Activated naive CD4-positive, alpha-beta T cell treated with anti-CD3 and anti-CD28 coated beads, Interleukin-2, amount 10 ng/mL, durations not matched to agents 7 days and 5 days (primary cell): ENCODE measurements at regions not wholly inside any gene's neighbourhood (a gene's known extent, or its start where the extent isn't known, plus 50 kb on each side); places are given as distances from the start of the nearest gene placed in this dataset.
"Not testable (repeated sequence)": the region's sequence is repeated elsewhere in the genome, so short reads cannot be mapped to it uniquely, and the experiment has no call there.

Experiments
- CTCF ChIA-PET: fragments of 350-600 bp; sonication (Branson Sonifier 250); formaldehyde crosslinking; loops from one replicate; lab custom pipeline; 2021; ENCODE audit warnings: antibody characterized with exemption; lab: Charles Lee
- DNase-seq: peaks from one replicate; pipeline ENCODE4 v3.0.0-alpha.2; 2020
- H3K27ac Mint-ChIP-seq: one replicate; pipeline ENCODE4 v1.8.0; 2021; ENCODE audit warnings: mild to moderate bottlenecking, moderate library complexity, mixed read lengths
- H3K27me3 Mint-ChIP-seq: one replicate; pipeline ENCODE4 v1.8.0; 2021; ENCODE audit warnings: mild to moderate bottlenecking, mixed read lengths
- H3K36me3 Mint-ChIP-seq: one replicate; pipeline ENCODE4 v1.8.0; 2021; ENCODE audit warnings: mixed read lengths
- H3K4me1 Mint-ChIP-seq: one replicate; pipeline ENCODE4 v1.8.0; 2021; ENCODE audit warnings: mixed read lengths
- H3K4me3 Mint-ChIP-seq: one replicate; pipeline ENCODE4 v1.8.0; 2021; ENCODE audit warnings: mild to moderate bottlenecking, moderate library complexity, mixed read lengths
- H3K9me3 Mint-ChIP-seq: one replicate; pipeline ENCODE4 v1.8.0; 2021; ENCODE audit warnings: mixed read lengths

DNA sequence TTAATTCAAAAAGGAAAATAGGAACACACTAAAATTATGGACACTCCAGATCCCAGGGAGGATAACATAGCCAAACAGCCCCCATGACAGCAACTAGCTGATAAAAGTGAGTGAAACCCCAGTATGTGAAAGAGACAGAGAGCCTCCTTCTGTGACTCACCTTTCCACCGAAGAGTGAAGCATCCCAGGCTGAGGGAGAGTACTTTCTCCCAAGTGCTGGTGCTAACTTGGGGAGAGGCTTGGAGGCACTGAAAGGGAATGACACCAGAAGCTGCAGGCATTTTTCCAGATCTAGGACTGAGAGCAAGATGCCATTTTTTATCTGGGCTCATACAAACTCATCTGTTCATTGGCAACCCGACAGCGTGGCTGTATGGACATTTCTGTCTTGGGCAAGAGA lies 339.8 kb downstream of the HTR1B start:
- Mint-ChIP-seq H3K36me3 (no peaks in the 10 kb centered on the region), H3K27ac (no peak overlapping the region), H3K27me3 (no peaks in the 10 kb centered on the region), H3K4me1 (no peaks in the 10 kb centered on the region), H3K9me3 (peaks cover 20% of the 10 kb centered on the region), H3K4me3 (no peak overlapping the region)
- DNase-seq: no peak
- CTCF ChIA-PET: no interaction called here

- Mint-ChIP-seq H3K4me3 (no peak overlapping the region), H3K36me3 (no peaks in the 10 kb centered on the region), H3K27ac (no peak overlapping the region), H3K9me3 (peaks cover 7% of the 10 kb centered on the region), H3K27me3 (no peaks in the 10 kb centered on the region), H3K4me1 (no peaks in the 10 kb centered on the region)
- CTCF ChIA-PET: no interaction called here
- DNase-seq: no peak
These were observed 356.3 kb downstream of the HTR1B start for GRCh38 chr6:77106992-77107391.

DNA sequence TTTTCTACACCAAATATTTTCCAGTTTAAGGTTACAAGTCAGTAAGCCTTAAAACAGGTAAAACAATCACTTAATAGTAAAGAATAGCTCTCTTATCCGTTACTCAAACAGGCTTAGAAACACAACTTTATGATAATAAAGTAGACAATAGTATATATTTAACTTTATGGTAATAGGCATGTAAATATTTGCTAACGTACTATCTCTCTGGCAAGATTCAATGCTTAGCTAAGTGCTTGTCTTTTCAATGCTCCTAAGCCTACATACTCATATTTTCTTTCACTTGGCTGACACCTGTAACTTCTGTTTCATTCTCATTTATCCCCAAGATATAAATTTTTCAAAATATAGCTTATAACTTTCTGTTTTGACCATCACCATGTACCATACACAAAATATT lies 358.2 kb downstream of the HTR1B start:
- Mint-ChIP-seq H3K9me3 (peaks cover under 1% of the 10 kb centered on the region), H3K4me1 (no peaks in the 10 kb centered on the region), H3K4me3 (no peak overlapping the region), H3K36me3 (no peaks in the 10 kb centered on the region), H3K27me3 (no peaks in the 10 kb centered on the region), H3K27ac (no peak overlapping the region)
- CTCF ChIA-PET: no interaction called here
- DNase-seq: no peak

GRCh38 chr6:77097940-77098339 lies 365.4 kb downstream of the HTR1B start:
- no peaks in the 10 kb centered on the region for H3K27me3 Mint-ChIP-seq
- H3K4me1 Mint-ChIP-seq: no peaks in the 10 kb centered on the region
- no peak overlapping the region for H3K27ac Mint-ChIP-seq
- DNase-seq: no peak
- H3K36me3 Mint-ChIP-seq: no peaks in the 10 kb centered on the region
- CTCF ChIA-PET: no interaction called here
- H3K4me3 Mint-ChIP-seq: no peak overlapping the region
- H3K9me3 Mint-ChIP-seq: no peaks in the 10 kb centered on the region

DNA sequence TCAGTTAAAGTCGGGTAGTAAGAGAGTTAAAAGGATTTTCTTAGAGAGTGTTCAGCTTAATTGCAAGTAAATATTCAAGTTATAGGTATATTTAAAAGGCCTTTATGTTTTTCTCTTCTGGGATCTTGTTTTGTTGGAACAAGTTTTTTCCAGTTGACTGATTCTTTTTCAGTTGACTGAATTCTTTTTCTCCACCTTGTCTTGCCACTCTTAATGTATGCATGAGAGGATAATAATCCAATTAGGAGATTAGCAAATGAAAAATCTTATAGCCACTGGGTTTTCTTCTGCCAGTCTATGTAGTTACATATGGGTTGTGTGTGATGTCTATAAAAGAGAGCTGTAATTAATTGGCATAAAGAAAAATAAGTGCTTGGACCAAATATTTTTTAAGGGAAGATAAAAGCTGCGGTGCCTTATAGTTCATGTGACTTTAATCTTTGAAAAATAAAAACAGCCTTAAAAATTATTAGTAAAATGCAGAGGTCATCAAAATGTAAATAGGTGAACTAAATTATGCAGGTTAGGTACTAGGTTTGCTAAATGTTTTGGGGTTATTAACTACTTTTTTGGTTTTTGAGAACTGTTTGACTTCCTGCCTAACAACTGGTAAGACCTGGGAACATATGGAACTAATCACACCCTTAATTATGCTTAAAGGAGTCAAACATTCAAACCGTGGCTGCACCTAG lies 367.2 kb downstream of the HTR1B start:
- CTCF ChIA-PET: no interaction called here
- Mint-ChIP-seq H3K9me3 (no peaks in the 10 kb centered on the region), H3K27ac (no peak overlapping the region), H3K4me1 (no peaks in the 10 kb centered on the region), H3K4me3 (no peak overlapping the region), H3K27me3 (no peaks in the 10 kb centered on the region), H3K36me3 (no peaks in the 10 kb centered on the region)
- DNase-seq: no peak

DNA sequence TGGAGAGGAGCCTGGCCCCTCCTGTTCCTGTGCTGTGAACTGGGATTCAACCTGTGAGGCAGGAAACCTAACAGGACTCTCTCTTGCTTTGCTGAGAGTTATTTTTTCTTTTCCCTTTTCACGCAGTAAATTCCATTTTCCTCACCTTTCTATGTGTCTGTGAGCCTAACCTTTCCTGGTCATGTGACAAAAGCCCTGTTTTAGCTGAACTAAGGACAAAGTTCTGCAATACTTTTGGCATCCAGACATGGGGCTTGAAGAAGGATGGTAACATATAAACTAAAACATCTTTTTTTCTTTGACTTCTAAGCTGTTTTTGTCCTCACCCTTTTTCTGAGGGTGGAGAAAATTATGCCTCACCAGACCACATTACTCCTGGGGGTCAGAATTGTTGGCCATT lies 368.5 kb downstream of the HTR1B start:
- DNase-seq: no peak
- no peaks in the 10 kb centered on the region for H3K36me3 Mint-ChIP-seq
- peaks cover 2% of the 10 kb centered on the region for H3K9me3 Mint-ChIP-seq
- no peak overlapping the region for H3K4me3 Mint-ChIP-seq
- H3K27me3 Mint-ChIP-seq: no peaks in the 10 kb centered on the region
- CTCF ChIA-PET: no interaction called here
- H3K27ac Mint-ChIP-seq: no peak overlapping the region
- no peaks in the 10 kb centered on the region for H3K4me1 Mint-ChIP-seq

DNA sequence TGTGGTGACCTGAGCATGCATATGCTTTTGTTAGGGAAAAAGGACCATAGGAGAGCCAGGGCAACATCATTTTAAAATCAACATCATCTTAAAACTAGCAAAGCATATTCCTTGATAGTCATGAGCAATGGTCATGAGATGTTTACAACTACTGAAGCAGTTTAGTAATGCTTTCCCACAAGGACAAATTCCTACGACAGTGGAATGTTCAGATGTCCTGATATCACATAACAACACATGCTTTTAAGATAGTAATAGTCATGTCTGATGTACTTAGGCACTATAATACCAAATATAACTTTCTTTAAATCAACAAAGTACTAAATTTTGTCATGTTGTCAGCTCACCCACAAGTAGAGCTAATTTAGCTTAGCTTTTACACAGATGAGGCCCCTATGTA lies 370.3 kb downstream of the HTR1B start:
- no peak overlapping the region for H3K4me3 Mint-ChIP-seq
- no peaks in the 10 kb centered on the region for H3K36me3 Mint-ChIP-seq
- H3K27ac Mint-ChIP-seq: no peak overlapping the region
- H3K4me1 Mint-ChIP-seq: no peaks in the 10 kb centered on the region
- H3K27me3 Mint-ChIP-seq: no peaks in the 10 kb centered on the region
- no peak for DNase-seq
- CTCF ChIA-PET: no interaction called here
- H3K9me3 Mint-ChIP-seq: peaks cover 7% of the 10 kb centered on the region

GRCh38 chr6:77089776-77090175 lies 373.5 kb downstream of the HTR1B start:
- CTCF ChIA-PET: no interaction called here
- peaks cover 7% of the 10 kb centered on the region for H3K9me3 Mint-ChIP-seq
- H3K4me3 Mint-ChIP-seq: no peak overlapping the region
- no peaks in the 10 kb centered on the region for H3K4me1 Mint-ChIP-seq
- no peak overlapping the region for H3K27ac Mint-ChIP-seq
- DNase-seq: no peak
- no peaks in the 10 kb centered on the region for H3K36me3 Mint-ChIP-seq
- H3K27me3 Mint-ChIP-seq: no peaks in the 10 kb centered on the region

GRCh38 chr6:77087794-77088318 lies 375.4 kb downstream of the HTR1B start:
- H3K9me3 Mint-ChIP-seq, H3K27ac Mint-ChIP-seq, H3K4me1 Mint-ChIP-seq, H3K27me3 Mint-ChIP-seq, DNase-seq, H3K4me3 Mint-ChIP-seq, H3K36me3 Mint-ChIP-seq, CTCF ChIA-PET: not testable (repeated sequence)

DNA sequence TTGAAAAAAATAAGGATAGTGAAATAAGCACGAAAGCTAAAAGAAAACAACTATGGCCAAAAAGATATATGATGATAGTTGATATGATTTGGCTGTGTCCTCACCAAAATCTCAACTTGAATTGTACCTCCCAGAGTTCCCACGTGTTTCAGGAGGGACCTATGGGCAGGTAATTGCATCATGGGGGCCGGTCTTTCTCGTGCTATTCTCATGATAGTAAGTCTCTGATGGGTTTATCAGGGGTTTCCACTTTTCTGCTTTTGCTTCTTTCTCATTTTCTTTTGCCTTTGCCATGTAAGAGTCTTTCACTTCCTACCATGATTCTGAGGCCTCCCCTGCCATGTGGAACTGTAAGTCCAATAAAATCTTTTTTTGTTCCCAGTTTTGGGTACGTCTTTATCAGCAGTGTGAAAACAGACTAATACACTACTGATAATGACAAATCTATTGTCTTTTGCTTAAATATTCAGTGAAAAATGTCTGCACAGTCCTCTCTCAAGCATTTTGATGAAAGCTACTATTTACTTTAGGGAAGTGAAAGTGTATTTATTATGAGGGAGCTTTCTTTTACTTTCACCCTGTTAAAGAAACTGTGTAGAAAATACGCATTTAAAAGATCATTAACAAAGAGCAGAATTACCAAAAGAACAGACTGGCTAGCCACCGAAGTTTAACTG lies 389.1 kb downstream of the HTR1B start:
- Mint-ChIP-seq H3K36me3 (no peaks in the 10 kb centered on the region), H3K27ac (no peak overlapping the region), H3K27me3 (no peaks in the 10 kb centered on the region), H3K9me3 (peaks cover 11% of the 10 kb centered on the region), H3K4me1 (no peaks in the 10 kb centered on the region), H3K4me3 (no peak overlapping the region)
- CTCF ChIA-PET: no interaction called here
- no peak for DNase-seq

GRCh38 chr6:77073410-77073760 lies 389.9 kb downstream of the HTR1B start:
- H3K9me3 Mint-ChIP-seq: peaks cover 14% of the 10 kb centered on the region
- no peaks in the 10 kb centered on the region for H3K27me3 Mint-ChIP-seq
- H3K4me3 Mint-ChIP-seq: no peak overlapping the region
- DNase-seq: no peak
- no peak overlapping the region for H3K27ac Mint-ChIP-seq
- no peaks in the 10 kb centered on the region for H3K36me3 Mint-ChIP-seq
- H3K4me1 Mint-ChIP-seq: no peaks in the 10 kb centered on the region
- CTCF ChIA-PET: no interaction called here

GRCh38 chr6:77072694-77073409 lies 390.4 kb downstream of the HTR1B start:
- no peaks in the 10 kb centered on the region for H3K36me3 Mint-ChIP-seq

GRCh38 chr6:77063494-77063893 lies 399.8 kb downstream of the HTR1B start:
- Mint-ChIP-seq H3K4me1 (no peaks in the 10 kb centered on the region), H3K4me3 (no peak overlapping the region), H3K27ac (no peak overlapping the region), H3K36me3 (no peaks in the 10 kb centered on the region), H3K9me3 (peaks cover 22% of the 10 kb centered on the region), H3K27me3 (no peaks in the 10 kb centered on the region)
- DNase-seq: no peak
- CTCF ChIA-PET: no interaction called here

More at GRCh38 chr6:77072694-77073409, 390.4 kb downstream of the HTR1B start:
- Mint-ChIP-seq H3K27ac (no peak overlapping the region), H3K27me3 (no peaks in the 10 kb centered on the region), H3K4me1 (no peaks in the 10 kb centered on the region), H3K4me3 (no peak overlapping the region), H3K9me3 (peaks cover 14% of the 10 kb centered on the region)
- CTCF ChIA-PET: no interaction called here
- DNase-seq: no peak

GRCh38 chr6:77055711-77056110 lies 407.6 kb downstream of the HTR1B start:
- CTCF ChIA-PET: no interaction called here
- no peak overlapping the region for H3K4me3 Mint-ChIP-seq
- no peak for DNase-seq
- peaks cover 24% of the 10 kb centered on the region for H3K9me3 Mint-ChIP-seq
- no peaks in the 10 kb centered on the region for H3K36me3 Mint-ChIP-seq
- H3K27ac Mint-ChIP-seq: no peak overlapping the region
- H3K27me3 Mint-ChIP-seq: no peaks in the 10 kb centered on the region
- no peaks in the 10 kb centered on the region for H3K4me1 Mint-ChIP-seq
